Tibial artery (tissue), 4 donors: ENCODE measurements at regions not wholly inside any gene's neighbourhood (a gene's known extent, or its start where the extent isn't known, plus 50 kb on each side); places are given as distances from the start of the nearest gene placed in this dataset.

ENCODE experiments used
- DNase-seq, 2 donors: peaks; one replicate each; pipeline ENCODE4 v3.0.0-alpha.2; 2019
- H3K27ac ChIP-seq, 2 donors: fragments of 200-600 bp; sonication (generic) in 1 of 2; 1 replicate in 1 of 2; 2 replicates in 1 of 2; pipeline ENCODE4 v1.5.1; 2018 to 2019; ENCODE audit warnings: mild to moderate bottlenecking in 1 of 2
- H3K27me3 ChIP-seq, 2 donors: fragments of 200-600 bp; sonication (generic) in 1 of 2; one replicate each; pipeline versions ENCODE4 v1.5.1 to v1.6.0; 2016 to 2019
- H3K36me3 ChIP-seq, 3 donors: fragments of 200-600 bp; sonication (generic) in 2 of 3; one replicate each; pipeline ENCODE4 v1.5.1; 2016 to 2019; ENCODE audit warnings: mild to moderate bottlenecking in 2 of 3
- H3K4me1 ChIP-seq, 4 donors: fragments of 200-600 bp; sonication (generic) in 2 of 4; 1 replicate in 3 of 4; 2 replicates in 1 of 4; pipeline ENCODE4 v1.5.1; 2016 to 2019
- H3K4me3 ChIP-seq, 2 donors: fragments of 200-600 bp; sonication (generic) in 1 of 2; 1 replicate in 1 of 2; 2 replicates in 1 of 2; pipeline ENCODE4 v1.5.1; 2018 to 2019; ENCODE audit warnings: mild to moderate bottlenecking in 2 of 2
- H3K9me3 ChIP-seq, 3 donors: fragments of 200-600 bp; sonication (generic) in 1 of 3; one replicate each; pipeline ENCODE4 v1.5.1; 2016 to 2019
- intact Hi-C: fragments of 100-400 bp; cut with DNase I; formaldehyde crosslinking; loops from one replicate; pipeline ENCODE4 v1.15.0; 2023; ENCODE audit warnings: low total_unique reads
- TF ChIP-seq, protein P1 (sequence below), 2 experiments: fragments of 200-600 bp in 1 of 2; fragments of 450-650 bp in 1 of 2; IDR thresholded peaks; one replicate each; pipeline ENCODE4 v1.5.1; 2017 to 2019; ENCODE audit warnings: antibody characterized with exemption in 2 of 2, mild to moderate bottlenecking in 1 of 2, moderate library complexity in 1 of 2

DNA sequence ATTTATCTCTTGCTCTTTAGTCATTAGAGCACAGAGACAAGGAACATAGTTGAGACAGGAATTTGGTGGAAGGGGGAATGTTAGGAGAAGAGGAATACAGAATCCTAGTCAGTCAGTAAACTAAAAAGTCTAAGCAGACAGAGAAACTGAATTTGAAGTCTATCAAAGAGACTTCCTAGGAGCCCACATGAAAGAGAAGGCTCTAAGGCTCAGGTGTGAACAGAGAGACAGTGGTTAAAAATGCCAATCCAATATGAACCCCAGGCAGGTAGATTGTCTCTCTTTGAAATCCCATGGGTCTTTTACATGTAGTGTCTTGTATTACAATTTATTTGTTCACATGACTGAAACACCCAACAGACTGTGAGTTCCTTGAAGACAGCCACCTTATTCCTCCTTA lies 77.8 kb upstream of the NFKB1 start:
- DNase-seq, result no peak
- intact Hi-C loops, result no loop called here
- TF ChIP-seq, protein P1, sequence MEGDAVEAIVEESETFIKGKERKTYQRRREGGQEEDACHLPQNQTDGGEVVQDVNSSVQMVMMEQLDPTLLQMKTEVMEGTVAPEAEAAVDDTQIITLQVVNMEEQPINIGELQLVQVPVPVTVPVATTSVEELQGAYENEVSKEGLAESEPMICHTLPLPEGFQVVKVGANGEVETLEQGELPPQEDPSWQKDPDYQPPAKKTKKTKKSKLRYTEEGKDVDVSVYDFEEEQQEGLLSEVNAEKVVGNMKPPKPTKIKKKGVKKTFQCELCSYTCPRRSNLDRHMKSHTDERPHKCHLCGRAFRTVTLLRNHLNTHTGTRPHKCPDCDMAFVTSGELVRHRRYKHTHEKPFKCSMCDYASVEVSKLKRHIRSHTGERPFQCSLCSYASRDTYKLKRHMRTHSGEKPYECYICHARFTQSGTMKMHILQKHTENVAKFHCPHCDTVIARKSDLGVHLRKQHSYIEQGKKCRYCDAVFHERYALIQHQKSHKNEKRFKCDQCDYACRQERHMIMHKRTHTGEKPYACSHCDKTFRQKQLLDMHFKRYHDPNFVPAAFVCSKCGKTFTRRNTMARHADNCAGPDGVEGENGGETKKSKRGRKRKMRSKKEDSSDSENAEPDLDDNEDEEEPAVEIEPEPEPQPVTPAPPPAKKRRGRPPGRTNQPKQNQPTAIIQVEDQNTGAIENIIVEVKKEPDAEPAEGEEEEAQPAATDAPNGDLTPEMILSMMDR (IDR thresholded peaks at IDR 0.05), result no peak
- Histone ChIP-seq H3K36me3 (no peaks in the 10 kb centered on the region), H3K27ac (no peak overlapping the region), H3K27me3 (no peaks in the 10 kb centered on the region), H3K4me3 (no peak overlapping the region), H3K4me1 (no peaks in the 10 kb centered on the region), H3K9me3 (no peaks in the 10 kb centered on the region)

DNA sequence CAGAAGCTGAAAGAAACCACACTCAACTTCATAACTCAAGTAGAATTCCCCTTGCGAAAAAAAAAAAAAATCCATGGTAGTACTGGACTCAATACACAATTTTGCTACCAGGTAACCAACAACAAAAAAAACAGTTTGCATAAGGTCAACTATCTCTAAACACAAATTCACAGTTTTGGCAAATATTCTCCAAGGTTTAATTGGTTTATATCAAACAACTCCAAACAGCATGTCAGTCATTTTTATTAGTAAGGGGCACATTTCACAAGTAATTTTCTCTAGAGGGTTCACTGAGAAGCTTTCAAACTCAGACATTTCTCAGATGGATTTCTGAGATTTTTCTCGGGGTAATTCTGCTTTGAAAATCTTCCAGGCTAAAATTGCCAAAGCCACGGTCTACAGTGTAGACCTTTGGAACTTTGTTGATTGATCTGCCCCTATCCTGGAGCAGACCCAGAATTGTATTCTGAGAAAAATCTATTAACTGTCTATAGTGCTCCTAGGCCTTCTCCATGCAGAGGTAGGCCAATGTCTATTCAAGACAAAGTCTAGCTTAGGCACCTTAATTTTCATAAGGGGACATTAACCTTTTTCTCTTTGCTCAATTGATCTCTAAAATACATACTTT lies 73.7 kb upstream of the NFKB1 start:
- DNase-seq, result no peak
- peaks cover 0 to 4% (median 0%) of the 10 kb centered on the region in 4 donors for H3K4me1 ChIP-seq
- no peaks in the 10 kb centered on the region for H3K27me3 ChIP-seq
- intact Hi-C loops, result loop anchor here (5.0 kb wide), 1 partner anchor 80 kb away; the partner anchor contains the start of gene SLC39A8
- TF ChIP-seq, protein P1 (IDR thresholded peaks at IDR 0.05), result no peak
- no peak overlapping the region for H3K27ac ChIP-seq
- H3K9me3 ChIP-seq, result no peaks in the 10 kb centered on the region
- no peaks in the 10 kb centered on the region for H3K36me3 ChIP-seq
- H3K4me3 ChIP-seq, result no peak overlapping the region

DNA sequence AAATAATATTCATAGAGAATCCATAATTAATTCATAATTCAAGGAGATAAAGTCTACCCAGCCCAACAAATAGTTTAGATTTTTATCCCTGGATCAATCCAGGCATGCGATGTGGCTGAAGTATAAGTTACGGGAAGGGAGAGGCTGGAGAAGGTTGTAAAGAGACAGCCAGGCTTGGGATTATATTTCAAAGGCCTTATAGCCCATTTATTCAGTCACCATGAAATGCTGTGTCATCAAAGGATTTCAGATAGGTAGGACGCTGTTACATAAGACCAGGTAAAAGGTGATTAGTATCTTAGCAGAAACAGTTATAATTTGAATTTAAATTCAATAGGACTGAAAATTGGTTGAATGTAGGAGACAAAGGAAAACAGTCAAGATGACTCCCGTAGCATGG lies 73.0 kb upstream of the NFKB1 start:
- peaks cover 0 to 4% (median 0%) of the 10 kb centered on the region in 4 donors for H3K4me1 ChIP-seq
- H3K27ac ChIP-seq, result no peak overlapping the region
- H3K36me3 ChIP-seq, result no peaks in the 10 kb centered on the region
- intact Hi-C loops, result loop anchor here (5.0 kb wide), 1 partner anchor 81 kb away; the partner anchor contains the start of gene SLC39A8
- H3K4me3 ChIP-seq, result no peak overlapping the region
- no peaks in the 10 kb centered on the region for H3K27me3 ChIP-seq
- H3K9me3 ChIP-seq, result no peaks in the 10 kb centered on the region
- DNase-seq, result no peak
- TF ChIP-seq, protein P1 (IDR thresholded peaks at IDR 0.05), result no peak

DNA sequence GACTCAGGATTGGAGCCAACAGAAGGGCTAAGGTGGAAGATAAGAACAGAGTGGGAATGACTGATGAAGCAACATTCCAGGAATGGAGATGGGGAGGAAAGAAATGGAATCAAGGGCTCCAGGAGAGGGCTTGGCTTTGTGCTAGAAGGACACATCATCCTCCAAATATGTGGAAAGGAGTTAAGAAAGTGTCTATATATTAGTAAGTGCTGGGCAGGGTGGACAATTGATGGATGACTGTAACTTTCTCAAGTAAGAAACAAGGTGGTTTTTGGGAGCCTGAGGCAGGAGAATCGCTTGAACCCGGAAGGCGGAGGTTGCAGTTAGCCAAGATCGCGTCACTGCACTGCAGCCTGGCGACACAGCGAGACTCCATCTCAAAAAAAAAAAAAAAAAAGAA lies 71.6 kb upstream of the NFKB1 start:
- Histone ChIP-seq H3K9me3 (no peaks in the 10 kb centered on the region), H3K36me3 (no peaks in the 10 kb centered on the region), H3K4me1 (peaks cover 0 to 4% (median 0%) of the 10 kb centered on the region in 4 donors), H3K27me3 (no peaks in the 10 kb centered on the region), H3K4me3 (no peak overlapping the region), H3K27ac (no peak overlapping the region)
- no peak for DNase-seq
- TF ChIP-seq, protein P1 (IDR thresholded peaks at IDR 0.05), result no peak
- intact Hi-C loops, result loop anchor here (5.0 kb wide), 1 partner anchor 82 kb away; the partner anchor contains the start of gene SLC39A8

DNA sequence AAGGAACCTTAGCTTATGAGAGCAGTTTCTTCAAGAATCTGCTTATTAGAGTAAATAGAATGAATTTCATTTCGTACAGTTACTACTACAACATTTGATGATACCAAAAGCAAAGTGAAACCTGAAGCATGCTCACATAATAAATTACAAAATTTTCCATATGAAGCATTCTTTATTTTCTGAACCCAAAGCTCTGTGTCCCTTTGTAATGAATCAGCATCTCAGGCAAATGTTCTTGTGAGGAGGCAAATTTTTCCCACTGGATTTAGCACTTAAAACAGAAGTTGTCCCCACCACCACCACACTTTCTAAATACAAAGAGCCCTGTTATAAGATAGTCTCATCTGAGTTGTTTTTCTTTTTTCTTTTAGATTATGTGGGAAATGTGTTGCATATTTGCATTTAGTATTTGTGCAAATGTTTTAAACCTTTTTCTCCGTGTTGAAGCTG lies 70.7 kb upstream of the NFKB1 start:
- intact Hi-C loops, result no loop called here

More for the DNA sequence above, 70.7 kb upstream of the NFKB1 start:
- TF ChIP-seq, protein P1 (IDR thresholded peaks at IDR 0.05), result no peak
- no peaks in the 10 kb centered on the region for H3K36me3 ChIP-seq
- H3K27ac ChIP-seq, result peak overlapping the region; percentile 59 to 73
- no peaks in the 10 kb centered on the region for H3K9me3 ChIP-seq
- H3K4me3 ChIP-seq, result peak overlapping the region; percentile 57 to 64
- DNase-seq, result no peak
- H3K4me1 ChIP-seq, result peaks cover 0 to 4% (median 0%) of the 10 kb centered on the region in 4 donors
- no peaks in the 10 kb centered on the region for H3K27me3 ChIP-seq
